ENCODE measurements at regions not wholly inside any gene's neighbourhood (a gene's known extent, or its start where the extent isn't known, plus 50 kb on each side); places are given as distances from the start of the nearest gene placed in this dataset.

- no peaks in the 10 kb centered on the region for H3K36me3 ChIP-seq
- H3K4me1 ChIP-seq: no peaks in the 10 kb centered on the region
- no peak for DNase-seq (ENCODE audit: extremely low spot score)
- 81% methylated on average over 20 of the region's 25 CpGs for WGBS
- H3K27me3 ChIP-seq: peaks cover 0 to 39% (median 0%) of the 10 kb centered on the region in 4 donors
- TF ChIP-seq POLR2A (IDR thresholded peaks at IDR 0.05; ENCODE audit: low read depth) (no peak), CTCF (IDR thresholded peaks at IDR 0.05) (no peak), EP300 (IDR thresholded peaks at IDR 0.05) (no peak), POLR2AphosphoS5 (IDR thresholded peaks at IDR 0.05) (no peak)
- no peak overlapping the region for H3K4me3 ChIP-seq
- no peak overlapping the region for H3K27ac ChIP-seq (replicated peaks in 1 of 4)
- H3K9me3 ChIP-seq: no peaks in the 10 kb centered on the region
- intact Hi-C loops (cut with DNase I): no loop called here
Measured at GRCh38 chr13:111519490-111520170, 199.2 kb downstream of the TEX29 start.

DNA sequence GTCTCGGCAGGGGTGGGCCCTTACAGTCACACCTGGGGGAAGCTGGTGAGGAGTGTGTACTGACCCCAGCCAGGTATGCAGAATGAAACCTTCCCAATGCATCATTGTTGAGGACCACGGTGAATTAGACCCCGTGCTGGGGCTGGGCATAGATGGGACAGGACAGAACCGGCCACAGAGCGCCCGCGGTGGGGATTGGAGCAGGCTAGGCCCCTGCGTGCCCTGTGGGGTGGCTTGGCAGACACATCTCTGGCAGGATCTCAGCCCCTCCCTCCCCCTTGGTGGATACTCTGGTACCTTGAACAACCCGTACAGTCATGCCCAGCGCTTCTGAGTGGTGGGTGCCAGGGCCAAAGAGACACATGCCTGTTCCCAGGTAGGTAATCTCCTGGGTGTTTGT, 200.6 kb downstream of the TEX29 start:
- intact Hi-C loops (cut with DNase I): no loop called here
- Histone ChIP-seq H3K36me3 (no peaks in the 10 kb centered on the region), H3K9me3 (no peaks in the 10 kb centered on the region), H3K4me3 (no peak overlapping the region), H3K27ac (replicated peaks in 1 of 4) (no peak overlapping the region), H3K4me1 (no peaks in the 10 kb centered on the region), H3K27me3 (peaks cover 0 to 25% (median 0%) of the 10 kb centered on the region in 4 donors)
- WGBS: 71% methylated on average over 6 of the region's 10 CpGs
- TF ChIP-seq POLR2AphosphoS5 (IDR thresholded peaks at IDR 0.05) (no peak), POLR2A (IDR thresholded peaks at IDR 0.05; ENCODE audit: low read depth) (no peak), EP300 (IDR thresholded peaks at IDR 0.05) (no peak), CTCF (IDR thresholded peaks at IDR 0.05) (no peak)
- no peak for DNase-seq (ENCODE audit: extremely low spot score)

DNA sequence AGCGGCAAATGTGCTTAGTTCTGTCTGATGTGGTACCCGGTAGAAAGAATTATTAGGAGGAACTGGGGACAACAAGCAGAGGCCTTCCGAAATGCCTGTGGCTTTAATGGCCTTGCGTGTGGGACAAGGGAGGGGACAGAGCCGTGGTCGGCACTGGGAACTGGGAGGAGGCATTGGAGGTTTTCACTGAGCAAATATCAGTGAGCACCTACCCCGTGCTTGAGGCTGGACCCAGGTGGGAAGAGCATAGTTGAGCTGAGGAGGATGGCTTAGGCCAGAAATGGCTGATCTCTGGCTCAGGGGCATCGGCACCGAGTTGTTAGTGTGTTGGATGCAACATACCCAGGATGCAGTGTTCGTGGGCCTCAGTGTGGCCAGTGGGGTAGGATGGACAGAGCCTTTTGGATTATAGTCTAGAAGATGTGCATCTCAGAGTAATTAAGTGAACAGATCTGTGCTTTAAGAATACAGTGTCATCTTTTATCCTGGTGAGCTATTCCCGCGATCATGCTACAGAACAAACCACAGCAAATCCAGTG, 201.3 kb downstream of the TEX29 start:
- H3K9me3 ChIP-seq: no peaks in the 10 kb centered on the region
- no peak overlapping the region for H3K4me3 ChIP-seq
- WGBS: 77% methylated on average over 12 of the region's 12 CpGs
- H3K4me1 ChIP-seq: no peaks in the 10 kb centered on the region
- intact Hi-C loops (cut with DNase I): no loop called here
- TF ChIP-seq POLR2A (IDR thresholded peaks at IDR 0.05; ENCODE audit: low read depth): no peak
- TF ChIP-seq EP300 (IDR thresholded peaks at IDR 0.05): no peak
- no peak for TF ChIP-seq CTCF (IDR thresholded peaks at IDR 0.05)
- TF ChIP-seq POLR2AphosphoS5 (IDR thresholded peaks at IDR 0.05): no peak
- peaks cover 0 to 20% (median 0%) of the 10 kb centered on the region in 4 donors for H3K27me3 ChIP-seq
- no peak for DNase-seq (ENCODE audit: extremely low spot score)
- H3K36me3 ChIP-seq: no peaks in the 10 kb centered on the region
- H3K27ac ChIP-seq (replicated peaks in 1 of 4): no peak overlapping the region

- H3K4me1 ChIP-seq: peaks cover 0 to 16% (median 11%) of the 10 kb centered on the region in 4 donors
- intact Hi-C loops (cut with DNase I): no loop called here
- peaks cover 0 to 27% (median 0%) of the 10 kb centered on the region in 4 donors for H3K27me3 ChIP-seq
- DNase-seq (ENCODE audit: extremely low spot score): no peak
- no peaks in the 10 kb centered on the region for H3K9me3 ChIP-seq
- 73% methylated on average over 3 of the region's 3 CpGs for WGBS
- H3K27ac ChIP-seq (replicated peaks in 1 of 4): no peak overlapping the region
- H3K36me3 ChIP-seq: no peaks in the 10 kb centered on the region
- no peak overlapping the region for H3K4me3 ChIP-seq
- TF ChIP-seq POLR2AphosphoS5 (IDR thresholded peaks at IDR 0.05): no peak
- no peak for TF ChIP-seq CTCF (IDR thresholded peaks at IDR 0.05)
- TF ChIP-seq EP300 (IDR thresholded peaks at IDR 0.05): no peak
- no peak for TF ChIP-seq POLR2A (IDR thresholded peaks at IDR 0.05; ENCODE audit: low read depth)
Measured at GRCh38 chr13:111525320-111526118, 205.1 kb downstream of the TEX29 start.

Measured in esophagus muscularis mucosa (tissue), 4 donors.